ENCODE measurements at regions not wholly inside any gene's neighbourhood (a gene's known extent, or its start where the extent isn't known, plus 50 kb on each side); places are given as distances from the start of the nearest gene placed in this dataset.
"Not testable (repeated sequence)": the region's sequence is repeated elsewhere in the genome, so short reads cannot be mapped to it uniquely, and the experiment has no call there.

GRCh38 chr2:150802635-150803034, 315.2 kb upstream of the RND3 start:
- Histone ChIP-seq H3K9ac (ENCODE audit: low read length) (no peak overlapping the region), H3K9me3 (ENCODE audit: insufficient read depth, low read length) (no peaks in the 10 kb centered on the region), H3K4me1 (ENCODE audit: low read length) (no peaks in the 10 kb centered on the region), H3K4me2 (ENCODE audit: low read length) (no peak overlapping the region), H3K4me3 (ENCODE audit: low read length) (no peak overlapping the region), H4K20me1 (ENCODE audit: insufficient read depth, low read length) (no peaks in the 10 kb centered on the region), H3K27ac (ENCODE audit: low read length) (no peak overlapping the region), H3K79me2 (ENCODE audit: low read length) (no peaks in the 10 kb centered on the region), H3K27me3 (ENCODE audit: low read depth, low read length) (no peaks in the 10 kb centered on the region), H2AFZ (ENCODE audit: low read depth, low read length) (no peak overlapping the region), H3K36me3 (replicated peaks; ENCODE audit: low read depth, low read length) (no peaks in the 10 kb centered on the region)
- TF ChIP-seq EZH2phosphoT487 (IDR thresholded peaks at IDR 0.05; ENCODE audit: low read depth) = no peak
- TF ChIP-seq CTCF (IDR thresholded peaks at IDR 0.05; ENCODE audit: low read depth, low read length) = no peak

- H2AFZ ChIP-seq (ENCODE audit: low read depth, low read length); H4K20me1 ChIP-seq (ENCODE audit: insufficient read depth, low read length); H3K36me3 ChIP-seq (replicated peaks; ENCODE audit: low read depth, low read length); H3K79me2 ChIP-seq (ENCODE audit: low read length); H3K4me3 ChIP-seq (ENCODE audit: low read length); H3K4me2 ChIP-seq (ENCODE audit: low read length); H3K27ac ChIP-seq (ENCODE audit: low read length); H3K9ac ChIP-seq (ENCODE audit: low read length); H3K4me1 ChIP-seq (ENCODE audit: low read length); H3K27me3 ChIP-seq (ENCODE audit: low read depth, low read length); H3K9me3 ChIP-seq (ENCODE audit: insufficient read depth, low read length): not testable (repeated sequence)
These were observed 308.8 kb upstream of the RND3 start for GRCh38 chr2:150796236-150796635.

- H3K4me3 ChIP-seq (ENCODE audit: low read length) = no peak overlapping the region
- no peak overlapping the region for H3K27ac ChIP-seq (ENCODE audit: low read length)
- H3K27me3 ChIP-seq (ENCODE audit: low read depth, low read length) = no peaks in the 10 kb centered on the region
- no peaks in the 10 kb centered on the region for H3K79me2 ChIP-seq (ENCODE audit: low read length)
- H4K20me1 ChIP-seq (ENCODE audit: insufficient read depth, low read length) = no peaks in the 10 kb centered on the region
- no peak overlapping the region for H2AFZ ChIP-seq (ENCODE audit: low read depth, low read length)
- TF ChIP-seq EZH2phosphoT487 (IDR thresholded peaks at IDR 0.05; ENCODE audit: low read depth) = no peak
- TF ChIP-seq CTCF (IDR thresholded peaks at IDR 0.05; ENCODE audit: low read depth, low read length) = no peak
- no peaks in the 10 kb centered on the region for H3K9me3 ChIP-seq (ENCODE audit: insufficient read depth, low read length)
- no peak overlapping the region for H3K9ac ChIP-seq (ENCODE audit: low read length)
- no peak overlapping the region for H3K4me2 ChIP-seq (ENCODE audit: low read length)
- H3K36me3 ChIP-seq (replicated peaks; ENCODE audit: low read depth, low read length) = no peaks in the 10 kb centered on the region
- H3K4me1 ChIP-seq (ENCODE audit: low read length) = no peaks in the 10 kb centered on the region
These were observed 305.4 kb upstream of the RND3 start for GRCh38 chr2:150792780-150793300.

GRCh38 chr2:150791567-150791966, 304.1 kb upstream of the RND3 start:
- TF ChIP-seq EZH2phosphoT487 (IDR thresholded peaks at IDR 0.05; ENCODE audit: low read depth) = no peak
- no peak for TF ChIP-seq CTCF (IDR thresholded peaks at IDR 0.05; ENCODE audit: low read depth, low read length)

More at GRCh38 chr2:150791567-150791966, 304.1 kb upstream of the RND3 start:
- Histone ChIP-seq H3K27me3 (ENCODE audit: low read depth, low read length) (no peaks in the 10 kb centered on the region), H3K79me2 (ENCODE audit: low read length) (no peaks in the 10 kb centered on the region), H3K4me2 (ENCODE audit: low read length) (no peak overlapping the region), H3K27ac (ENCODE audit: low read length) (no peak overlapping the region), H4K20me1 (ENCODE audit: insufficient read depth, low read length) (no peaks in the 10 kb centered on the region), H3K9ac (ENCODE audit: low read length) (no peak overlapping the region), H3K9me3 (ENCODE audit: insufficient read depth, low read length) (no peaks in the 10 kb centered on the region), H2AFZ (ENCODE audit: low read depth, low read length) (no peak overlapping the region), H3K36me3 (replicated peaks; ENCODE audit: low read depth, low read length) (no peaks in the 10 kb centered on the region), H3K4me3 (ENCODE audit: low read length) (no peak overlapping the region), H3K4me1 (ENCODE audit: low read length) (no peaks in the 10 kb centered on the region)

All from OCI-LY3 (cell line).